Fibroblast of lung (primary cell): ENCODE measurements at regions not wholly inside any gene's neighbourhood (a gene's known extent, or its start where the extent isn't known, plus 50 kb on each side); places are given as distances from the start of the nearest gene placed in this dataset.

Experiments used
- DNase-seq, 2 donors: peaks; one replicate each; pipeline versions ENCODE4 v3.0.0 to v3.0.0-alpha.2; 2010; ENCODE audit warnings: low read depth in 2 of 2
- H2AFZ ChIP-seq: 2 replicates; pipeline ENCODE4 v1.5.1; 2012; ENCODE audit warnings: low read length, control low read depth, inconsistent platforms
- H3K27ac ChIP-seq: 2 replicates; pipeline ENCODE4 v1.5.1; 2011; ENCODE audit warnings: low read length, control low read depth; ENCODE audit not compliant: insufficient read depth
- H3K27me3 ChIP-seq: 2 replicates; pipeline ENCODE4 v1.5.1; 2011; ENCODE audit warnings: mild to moderate bottlenecking, low read length; ENCODE audit not compliant: control insufficient read depth, insufficient read depth
- H3K36me3 ChIP-seq: 2 replicates; pipeline ENCODE4 v1.5.1; 2011; ENCODE audit warnings: low read length; ENCODE audit not compliant: control insufficient read depth, insufficient read depth
- H3K4me1 ChIP-seq: 2 replicates; pipeline ENCODE4 v1.5.1; 2011; ENCODE audit warnings: low read length; ENCODE audit not compliant: control insufficient read depth, insufficient read depth; ENCODE audit errors: extremely low read depth
- H3K4me2 ChIP-seq: 2 replicates; pipeline ENCODE4 v1.5.1; 2011; ENCODE audit warnings: low read length, control low read depth; ENCODE audit not compliant: insufficient read depth; ENCODE audit errors: extremely low read depth
- H3K4me3 ChIP-seq, 4 experiments: fragments of 200-600 bp in 1 of 4; sonication (generic) in 1 of 4; replicated peaks in 1 of 4; 2 replicates each; pipeline ENCODE4 v1.5.1; 2011 to 2016; ENCODE audit warnings: low read length in 4 of 4, low read depth in 3 of 4, mild to moderate bottlenecking in 3 of 4, control low read depth in 2 of 4, inconsistent platforms in 1 of 4, mixed read lengths in 1 of 4; ENCODE audit not compliant: insufficient read depth in 1 of 4; ENCODE audit errors: control extremely low read depth in 1 of 4
- H3K79me2 ChIP-seq: 2 replicates; pipeline ENCODE4 v1.5.1; 2012; ENCODE audit warnings: mild to moderate bottlenecking, low read length, inconsistent platforms; ENCODE audit not compliant: control insufficient read depth, insufficient read depth
- H3K9ac ChIP-seq: 2 replicates; pipeline ENCODE4 v1.5.1; 2011; ENCODE audit warnings: mild to moderate bottlenecking, low read length, control low read depth; ENCODE audit not compliant: insufficient read depth
- H3K9me3 ChIP-seq: 2 replicates; pipeline ENCODE4 v1.5.1; 2012; ENCODE audit warnings: low read depth, low read length; ENCODE audit not compliant: control insufficient read depth, insufficient read depth
- H4K20me1 ChIP-seq: 2 replicates; pipeline ENCODE4 v1.5.1; 2011; ENCODE audit warnings: low read length; ENCODE audit not compliant: control insufficient read depth, insufficient read depth; ENCODE audit errors: extremely low read depth
- CTCF ChIP-seq, 2 donors: IDR thresholded peaks in 1 of 2; conservative IDR thresholded peaks in 1 of 2; 1 replicate in 1 of 2; 2 replicates in 1 of 2; pipeline ENCODE4 v1.5.1; 2011 to 2012; ENCODE audit warnings: low read length in 2 of 2, control low read depth in 1 of 2, inconsistent platforms in 1 of 2, low read depth in 1 of 2, mild to moderate bottlenecking in 1 of 2
- EZH2 ChIP-seq: IDR thresholded peaks from 2 replicates; pipeline ENCODE4 v1.5.1; 2012; ENCODE audit warnings: low read length, control low read depth, mild to moderate bottlenecking; ENCODE audit errors: missing control alignments

DNA sequence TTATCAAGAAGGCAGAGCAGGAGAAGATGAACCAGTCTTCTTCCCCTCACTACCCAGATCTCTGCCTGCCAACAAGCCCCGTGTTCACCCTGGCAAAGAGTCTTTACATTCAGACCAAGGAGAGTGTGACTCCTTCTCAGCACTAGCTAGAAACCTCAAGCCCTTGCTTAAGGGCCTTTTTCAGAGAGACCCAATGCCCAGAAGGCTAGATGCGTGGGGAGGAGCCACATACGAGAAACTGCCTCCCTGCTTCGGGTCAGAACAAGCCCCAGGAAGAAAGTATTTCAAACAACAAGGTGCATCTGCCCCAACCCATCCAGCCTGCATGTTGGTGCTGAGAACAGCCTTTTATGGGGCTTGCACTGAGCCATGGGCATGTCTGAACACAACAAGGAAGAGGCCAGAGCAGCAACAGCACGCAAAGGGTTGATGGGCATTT is 152.7 kb upstream of the CAMK1G start:
- Histone ChIP-seq H3K4me3 (no peak overlapping the region), H3K27ac (no peak overlapping the region), H4K20me1 (no peaks in the 10 kb centered on the region), H3K9ac (no peak overlapping the region), H3K9me3 (no peaks in the 10 kb centered on the region), H3K4me2 (no peak overlapping the region), H3K36me3 (no peaks in the 10 kb centered on the region), H2AFZ (no peak overlapping the region), H3K27me3 (no peaks in the 10 kb centered on the region), H3K79me2 (no peaks in the 10 kb centered on the region), H3K4me1 (no peaks in the 10 kb centered on the region)
- no peak for TF ChIP-seq CTCF (conservative IDR thresholded peaks at IDR 0.05 in 1 of 2, IDR thresholded peaks at IDR 0.05 in 1 of 2; ENCODE audit: low read depth in 1 of 2, low read length in 2 of 2)
- no peak for DNase-seq

- no peaks in the 10 kb centered on the region for H3K79me2 ChIP-seq
- H3K9me3 ChIP-seq: no peaks in the 10 kb centered on the region
- no peaks in the 10 kb centered on the region for H3K27me3 ChIP-seq
- H4K20me1 ChIP-seq: no peaks in the 10 kb centered on the region
- no peak for DNase-seq
- H3K36me3 ChIP-seq: no peaks in the 10 kb centered on the region
- H2AFZ ChIP-seq: no peak overlapping the region
- H3K4me3 ChIP-seq: no peak overlapping the region
- no peak overlapping the region for H3K4me2 ChIP-seq
- TF ChIP-seq EZH2 (no peak), CTCF (conservative IDR thresholded peaks at IDR 0.05 in 1 of 2, IDR thresholded peaks at IDR 0.05 in 1 of 2; ENCODE audit: low read depth in 1 of 2, low read length in 2 of 2) (no peak)
- no peak overlapping the region for H3K9ac ChIP-seq
- H3K27ac ChIP-seq: no peak overlapping the region
- no peaks in the 10 kb centered on the region for H3K4me1 ChIP-seq
Observed at GRCh38 chr1:209431402-209431801, 152.1 kb upstream of the CAMK1G start.

GRCh38 chr1:209431813-209432442 is 151.6 kb upstream of the CAMK1G start:
- no peak for DNase-seq
- Histone ChIP-seq H3K4me3 (no peak overlapping the region), H3K79me2 (no peaks in the 10 kb centered on the region), H3K4me2 (no peak overlapping the region), H3K9me3 (no peaks in the 10 kb centered on the region), H3K27me3 (no peaks in the 10 kb centered on the region), H2AFZ (no peak overlapping the region), H4K20me1 (no peaks in the 10 kb centered on the region), H3K9ac (no peak overlapping the region), H3K27ac (no peak overlapping the region), H3K36me3 (no peaks in the 10 kb centered on the region), H3K4me1 (no peaks in the 10 kb centered on the region)
- no peak for TF ChIP-seq EZH2
- TF ChIP-seq CTCF (conservative IDR thresholded peaks at IDR 0.05 in 1 of 2, IDR thresholded peaks at IDR 0.05 in 1 of 2; ENCODE audit: low read depth in 1 of 2, low read length in 2 of 2): no peak
